ENCODE measurements at regions not wholly inside any gene's neighbourhood (a gene's known extent, or its start where the extent isn't known, plus 50 kb on each side); places are given as distances from the start of the nearest gene placed in this dataset.

GRCh38 chr2:45255563-45255962 lies 246.3 kb upstream of the SIX2 start:
- no peak for TF ChIP-seq CTCF (IDR thresholded peaks at IDR 0.05)
- TF ChIP-seq POLR2A (IDR thresholded peaks at IDR 0.05) = no peak

All from testis (tissue), 2 donors.